Sigmoid colon (tissue), 4 donors: ENCODE measurements at regions not wholly inside any gene's neighbourhood (a gene's known extent, or its start where the extent isn't known, plus 50 kb on each side); places are given as distances from the start of the nearest gene placed in this dataset.

ENCODE experiments used
- EP300 ChIP-seq, 4 donors: sonication (generic); formaldehyde crosslinking; IDR thresholded peaks; one replicate each; pipeline ENCODE4 v1.6.1; 2017; ENCODE audit warnings: antibody characterized with exemption in 4 of 4
- POLR2A ChIP-seq, 2 donors: fragments of 450-650 bp; IDR thresholded peaks; one replicate each; pipeline ENCODE4 v1.6.1; 2016; ENCODE audit warnings: antibody characterized with exemption in 2 of 2, mild to moderate bottlenecking in 2 of 2, moderate library complexity in 2 of 2
- POLR2AphosphoS5 ChIP-seq, 4 donors: sonication (generic); formaldehyde crosslinking; IDR thresholded peaks; one replicate each; pipeline ENCODE4 v1.6.1; 2017; ENCODE audit warnings: antibody characterized with exemption in 4 of 4
- TF ChIP-seq, protein P1 (sequence below), 4 experiments: fragments of 450-650 bp in 3 of 4; fragments of 200-600 bp in 1 of 4; IDR thresholded peaks; one replicate each; pipeline ENCODE4 v1.5.1; 2016 to 2019; ENCODE audit warnings: antibody characterized with exemption in 4 of 4, mild to moderate bottlenecking in 3 of 4, moderate library complexity in 2 of 4

- TF ChIP-seq, protein P1, sequence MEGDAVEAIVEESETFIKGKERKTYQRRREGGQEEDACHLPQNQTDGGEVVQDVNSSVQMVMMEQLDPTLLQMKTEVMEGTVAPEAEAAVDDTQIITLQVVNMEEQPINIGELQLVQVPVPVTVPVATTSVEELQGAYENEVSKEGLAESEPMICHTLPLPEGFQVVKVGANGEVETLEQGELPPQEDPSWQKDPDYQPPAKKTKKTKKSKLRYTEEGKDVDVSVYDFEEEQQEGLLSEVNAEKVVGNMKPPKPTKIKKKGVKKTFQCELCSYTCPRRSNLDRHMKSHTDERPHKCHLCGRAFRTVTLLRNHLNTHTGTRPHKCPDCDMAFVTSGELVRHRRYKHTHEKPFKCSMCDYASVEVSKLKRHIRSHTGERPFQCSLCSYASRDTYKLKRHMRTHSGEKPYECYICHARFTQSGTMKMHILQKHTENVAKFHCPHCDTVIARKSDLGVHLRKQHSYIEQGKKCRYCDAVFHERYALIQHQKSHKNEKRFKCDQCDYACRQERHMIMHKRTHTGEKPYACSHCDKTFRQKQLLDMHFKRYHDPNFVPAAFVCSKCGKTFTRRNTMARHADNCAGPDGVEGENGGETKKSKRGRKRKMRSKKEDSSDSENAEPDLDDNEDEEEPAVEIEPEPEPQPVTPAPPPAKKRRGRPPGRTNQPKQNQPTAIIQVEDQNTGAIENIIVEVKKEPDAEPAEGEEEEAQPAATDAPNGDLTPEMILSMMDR (IDR thresholded peaks at IDR 0.05) = peak in 1 of 4 experiments; percentile 42
- TF ChIP-seq POLR2AphosphoS5 (IDR thresholded peaks at IDR 0.05) = no peak
- no peak for TF ChIP-seq EP300 (IDR thresholded peaks at IDR 0.05)
- TF ChIP-seq POLR2A (IDR thresholded peaks at IDR 0.05) = no peak
These were observed 172.7 kb upstream of the OR4E1 start for GRCh38 chr14:21846227-21846885.
